GM12865 (cell line): ENCODE measurements at regions not wholly inside any gene's neighbourhood (a gene's known extent, or its start where the extent isn't known, plus 50 kb on each side); places are given as distances from the start of the nearest gene placed in this dataset.

Source experiments
- DNase-seq: peaks from one replicate; pipeline ENCODE4 v3.0.0; 2010; ENCODE audit warnings: low read depth
- H3K4me3 ChIP-seq: 2 replicates; pipeline ENCODE4 v1.5.1; 2011; ENCODE audit warnings: mild to moderate bottlenecking, low read depth, low read length, control low read depth
- TF ChIP-seq, protein P1 (sequence below): IDR thresholded peaks from 2 replicates; pipeline ENCODE4 v1.5.1; 2011; ENCODE audit warnings: low read length, control low read depth, low read depth, inconsistent platforms; ENCODE audit not compliant: insufficient read depth; ENCODE audit errors: missing control alignments

- DNase-seq, result no peak
- TF ChIP-seq, protein P1, sequence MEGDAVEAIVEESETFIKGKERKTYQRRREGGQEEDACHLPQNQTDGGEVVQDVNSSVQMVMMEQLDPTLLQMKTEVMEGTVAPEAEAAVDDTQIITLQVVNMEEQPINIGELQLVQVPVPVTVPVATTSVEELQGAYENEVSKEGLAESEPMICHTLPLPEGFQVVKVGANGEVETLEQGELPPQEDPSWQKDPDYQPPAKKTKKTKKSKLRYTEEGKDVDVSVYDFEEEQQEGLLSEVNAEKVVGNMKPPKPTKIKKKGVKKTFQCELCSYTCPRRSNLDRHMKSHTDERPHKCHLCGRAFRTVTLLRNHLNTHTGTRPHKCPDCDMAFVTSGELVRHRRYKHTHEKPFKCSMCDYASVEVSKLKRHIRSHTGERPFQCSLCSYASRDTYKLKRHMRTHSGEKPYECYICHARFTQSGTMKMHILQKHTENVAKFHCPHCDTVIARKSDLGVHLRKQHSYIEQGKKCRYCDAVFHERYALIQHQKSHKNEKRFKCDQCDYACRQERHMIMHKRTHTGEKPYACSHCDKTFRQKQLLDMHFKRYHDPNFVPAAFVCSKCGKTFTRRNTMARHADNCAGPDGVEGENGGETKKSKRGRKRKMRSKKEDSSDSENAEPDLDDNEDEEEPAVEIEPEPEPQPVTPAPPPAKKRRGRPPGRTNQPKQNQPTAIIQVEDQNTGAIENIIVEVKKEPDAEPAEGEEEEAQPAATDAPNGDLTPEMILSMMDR, result no peak
- H3K4me3 ChIP-seq, result no peak overlapping the region
These were observed 200.8 kb downstream of the SPATA18 start for GRCh38 chr4:52251864-52252263.

DNA sequence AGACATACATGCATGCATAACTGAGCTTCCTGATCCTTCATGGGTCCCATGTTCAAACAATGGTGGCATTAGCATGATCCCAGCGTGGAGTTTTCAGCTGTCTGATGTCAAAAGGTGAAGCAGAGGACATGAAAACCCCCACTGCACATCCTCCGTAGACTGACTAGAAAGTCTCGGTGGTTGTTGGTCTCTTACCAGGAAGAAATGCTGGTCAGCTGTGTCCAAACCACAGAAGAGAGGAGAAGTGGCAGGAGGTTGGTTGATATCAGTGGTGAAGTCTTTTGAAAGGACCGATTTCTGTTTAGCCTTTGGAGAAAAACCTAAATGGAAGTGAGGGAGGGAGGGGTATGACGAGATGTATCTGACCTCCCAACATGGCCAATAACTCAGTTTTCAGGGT, 201.9 kb downstream of the SPATA18 start:
- no peak for DNase-seq
- no peak overlapping the region for H3K4me3 ChIP-seq
- TF ChIP-seq, protein P1, result no peak

DNA sequence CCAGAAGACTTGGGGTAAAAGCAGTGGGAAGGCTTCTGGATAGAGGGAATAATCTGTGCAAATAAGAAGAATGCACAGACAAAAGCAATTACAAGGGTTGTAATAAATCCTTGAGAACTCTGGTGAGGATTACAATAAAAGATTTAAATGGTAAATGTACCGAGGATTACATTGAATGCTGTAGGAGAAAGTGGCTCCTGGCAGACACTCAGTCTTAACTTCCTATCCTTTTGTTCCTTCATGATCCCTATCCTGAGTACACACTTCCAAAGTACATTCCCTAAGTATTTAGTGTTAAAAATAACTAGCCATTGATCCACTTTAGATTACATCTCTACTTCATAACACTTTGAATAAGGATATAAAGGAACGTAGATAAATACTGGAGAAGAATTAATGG, 205.4 kb downstream of the SPATA18 start:
- TF ChIP-seq, protein P1, result no peak
- H3K4me3 ChIP-seq, result no peak overlapping the region
- no peak for DNase-seq

GRCh38 chr4:52259978-52260377, 208.9 kb downstream of the SPATA18 start:
- TF ChIP-seq, protein P1, result no peak
- H3K4me3 ChIP-seq, result no peak overlapping the region
- DNase-seq, result no peak

GRCh38 chr4:52260514-52261210, 209.6 kb downstream of the SPATA18 start:
- DNase-seq, result no peak
- TF ChIP-seq, protein P1, result no peak
- H3K4me3 ChIP-seq, result no peak overlapping the region

DNA sequence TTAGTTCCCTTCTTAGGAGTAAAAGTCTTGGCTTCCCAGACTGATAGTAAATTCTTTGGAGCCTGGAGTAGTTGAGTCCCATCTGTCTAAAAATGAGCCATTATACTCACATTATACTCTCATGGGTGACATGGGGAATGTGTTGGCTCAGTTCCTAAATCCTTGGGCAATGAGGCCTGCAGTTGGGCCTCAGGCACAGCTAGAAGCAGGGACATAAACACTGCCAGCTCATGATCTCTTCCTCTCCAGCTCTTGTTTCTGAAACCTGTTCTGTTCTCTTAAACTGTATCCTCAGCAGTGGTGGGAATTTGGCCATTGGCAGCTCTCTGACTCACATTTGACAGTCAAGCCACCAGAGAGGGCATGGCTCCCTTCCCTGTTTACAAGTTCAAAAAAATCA, 212.5 kb downstream of the SPATA18 start:
- DNase-seq, result no peak
- TF ChIP-seq, protein P1, result no peak
- H3K4me3 ChIP-seq, result no peak overlapping the region
